NCI-H460 (cell line): ENCODE measurements at regions not wholly inside any gene's neighbourhood (a gene's known extent, or its start where the extent isn't known, plus 50 kb on each side); places are given as distances from the start of the nearest gene placed in this dataset.

Experiments
- DNase-seq: peaks from one replicate; pipeline ENCODE4 v3.0.0-alpha.2; 2016; ENCODE audit warnings: low read depth; ENCODE audit errors: extremely low read depth

GRCh38 chr3:81439108-81439507 lies 322.3 kb downstream of the GBE1 start:
- DNase-seq, result no peak

DNA sequence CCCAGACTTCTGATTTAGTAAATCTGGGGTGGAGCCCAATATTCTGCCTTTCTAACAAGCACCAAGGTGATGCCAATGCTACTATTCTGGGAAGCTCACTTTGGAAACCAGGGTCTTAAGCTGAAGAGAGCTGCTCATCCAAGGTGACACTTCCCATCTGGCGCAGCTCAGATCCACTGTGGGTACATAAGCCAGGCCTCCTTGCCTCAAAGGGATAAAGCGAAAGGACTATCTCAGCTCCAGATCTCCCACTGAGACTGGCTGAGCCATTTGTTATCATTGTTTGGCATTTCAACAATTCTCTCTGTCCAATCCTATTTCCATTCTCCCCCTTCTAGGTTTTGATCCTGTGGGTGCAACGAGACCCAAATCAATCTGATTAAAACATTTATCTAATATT lies 323.8 kb downstream of the GBE1 start:
- DNase-seq, result no peak

- DNase-seq, result no peak
These were observed 325.3 kb downstream of the GBE1 start for GRCh38 chr3:81436182-81436581.

- no peak for DNase-seq
These were observed 326.4 kb downstream of the GBE1 start for GRCh38 chr3:81435050-81435449.

- no peak for DNase-seq
These were observed 327.3 kb downstream of the GBE1 start for GRCh38 chr3:81434161-81434560.

DNA sequence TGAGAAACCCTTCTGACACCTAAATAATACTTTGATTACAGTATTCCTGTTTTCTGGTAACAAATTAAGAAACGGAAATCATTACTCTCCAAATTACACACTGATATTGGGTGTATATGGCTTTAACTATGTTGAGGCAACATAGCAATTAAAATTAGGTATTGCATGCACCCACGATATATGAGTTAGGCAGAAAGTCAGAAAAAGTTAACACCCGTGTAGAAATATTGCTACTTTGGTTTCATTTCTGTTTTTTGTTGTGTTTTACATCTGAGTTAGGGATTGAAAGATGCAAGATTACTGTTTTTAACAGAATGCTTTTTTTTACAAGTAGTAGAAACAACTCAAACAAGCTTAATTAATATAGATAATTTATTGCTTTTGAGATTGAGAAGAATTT lies 327.8 kb downstream of the GBE1 start:
- DNase-seq, result no peak

DNA sequence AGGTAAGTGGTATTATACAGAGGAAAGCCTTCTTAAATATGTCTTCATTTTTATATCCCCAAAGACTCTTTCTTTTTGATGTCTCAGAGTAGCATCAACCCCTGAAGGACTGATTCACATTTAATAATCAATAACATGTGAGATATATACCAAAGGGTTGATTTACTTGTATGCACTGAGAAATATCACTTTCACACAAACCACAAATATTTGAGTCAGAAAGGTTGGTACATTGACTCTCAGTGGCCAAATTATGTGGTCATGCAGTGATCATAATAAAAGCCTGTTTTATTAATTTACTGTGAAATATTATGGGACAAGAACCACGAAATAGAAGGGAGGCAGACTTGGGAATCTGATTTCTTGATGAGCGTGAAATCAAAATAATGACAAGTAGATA lies 329.0 kb downstream of the GBE1 start:
- no peak for DNase-seq

GRCh38 chr3:81426826-81427577 lies 334.4 kb downstream of the GBE1 start:
- DNase-seq, result no peak

- no peak for DNase-seq
These were observed 336.1 kb downstream of the GBE1 start for GRCh38 chr3:81425198-81425868.

DNA sequence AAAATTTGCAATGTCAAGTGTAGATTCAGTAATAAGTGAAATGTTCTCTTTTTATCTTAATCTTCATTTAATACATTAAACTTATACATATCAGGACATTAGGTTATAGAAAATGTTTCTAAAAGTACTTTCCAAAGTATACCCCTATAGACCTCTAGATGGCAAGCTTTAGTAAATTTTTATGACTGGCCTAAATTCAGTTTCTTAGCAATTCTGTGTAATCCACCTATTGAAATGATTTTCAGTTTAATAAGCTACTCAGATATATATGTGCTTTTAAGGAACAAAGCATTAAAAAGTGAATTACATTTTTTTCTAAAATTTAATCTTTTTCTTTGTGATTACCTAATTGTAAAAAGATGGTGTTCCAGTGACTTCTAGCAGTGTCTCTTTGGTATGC lies 342.2 kb downstream of the GBE1 start:
- peak; percentile 13 for DNase-seq

- no peak for DNase-seq
These were observed 344.6 kb downstream of the GBE1 start for GRCh38 chr3:81416812-81417211.

DNA sequence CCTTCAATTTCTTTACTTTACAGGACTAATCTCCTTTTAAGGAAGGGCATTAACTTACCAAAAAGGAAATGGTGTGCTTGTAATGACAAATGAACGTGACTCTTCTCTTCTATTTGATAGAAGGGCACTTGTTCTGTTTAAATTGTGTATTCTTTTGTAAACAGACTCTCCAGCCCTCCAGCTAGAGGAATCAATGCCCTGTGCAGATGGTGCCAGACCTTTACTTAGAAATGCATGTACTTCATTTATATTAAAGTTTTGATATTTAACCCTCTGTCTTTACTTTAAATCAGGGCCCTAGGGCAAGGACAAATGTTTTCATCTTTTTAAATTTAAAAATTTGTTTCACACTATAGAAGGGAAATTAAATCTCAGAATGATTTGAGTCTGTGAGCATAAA lies 355.1 kb downstream of the GBE1 start:
- no peak for DNase-seq

DNA sequence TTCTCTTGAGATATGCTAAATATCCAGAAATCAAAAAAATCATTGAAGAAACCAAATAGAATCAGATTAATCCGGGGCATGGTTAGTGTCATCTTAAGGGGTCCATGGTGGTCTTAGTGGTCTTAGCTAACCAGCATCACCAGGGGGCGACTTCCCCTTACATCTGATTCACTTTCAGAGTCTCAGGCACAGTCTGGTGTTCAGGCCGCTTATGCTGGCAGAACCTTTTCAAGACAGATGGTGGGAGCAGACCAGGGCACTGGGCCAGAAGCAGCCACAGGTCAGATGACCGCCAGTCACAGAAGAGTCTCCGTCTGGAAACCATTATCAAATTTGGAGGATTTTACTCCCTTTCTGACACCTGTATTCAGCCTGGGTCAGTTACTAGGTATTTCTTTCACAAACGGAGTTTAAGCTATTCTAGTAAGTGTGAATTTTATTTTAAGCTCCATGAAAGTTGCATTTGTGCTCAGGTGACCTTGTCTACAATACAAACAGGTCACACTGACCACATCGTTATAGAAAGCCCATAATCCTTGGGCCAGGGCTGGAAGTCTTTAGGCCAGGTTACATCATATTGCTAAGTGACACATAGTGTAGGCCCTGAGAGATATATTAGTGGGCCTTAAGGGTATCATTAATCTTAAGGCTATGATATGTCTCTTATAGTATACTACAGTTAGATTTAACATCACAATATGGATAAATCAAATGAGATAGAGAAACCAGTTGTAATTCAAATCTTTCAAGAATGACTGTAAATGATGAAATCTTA lies 365.5 kb downstream of the GBE1 start:
- DNase-seq, result no peak

DNA sequence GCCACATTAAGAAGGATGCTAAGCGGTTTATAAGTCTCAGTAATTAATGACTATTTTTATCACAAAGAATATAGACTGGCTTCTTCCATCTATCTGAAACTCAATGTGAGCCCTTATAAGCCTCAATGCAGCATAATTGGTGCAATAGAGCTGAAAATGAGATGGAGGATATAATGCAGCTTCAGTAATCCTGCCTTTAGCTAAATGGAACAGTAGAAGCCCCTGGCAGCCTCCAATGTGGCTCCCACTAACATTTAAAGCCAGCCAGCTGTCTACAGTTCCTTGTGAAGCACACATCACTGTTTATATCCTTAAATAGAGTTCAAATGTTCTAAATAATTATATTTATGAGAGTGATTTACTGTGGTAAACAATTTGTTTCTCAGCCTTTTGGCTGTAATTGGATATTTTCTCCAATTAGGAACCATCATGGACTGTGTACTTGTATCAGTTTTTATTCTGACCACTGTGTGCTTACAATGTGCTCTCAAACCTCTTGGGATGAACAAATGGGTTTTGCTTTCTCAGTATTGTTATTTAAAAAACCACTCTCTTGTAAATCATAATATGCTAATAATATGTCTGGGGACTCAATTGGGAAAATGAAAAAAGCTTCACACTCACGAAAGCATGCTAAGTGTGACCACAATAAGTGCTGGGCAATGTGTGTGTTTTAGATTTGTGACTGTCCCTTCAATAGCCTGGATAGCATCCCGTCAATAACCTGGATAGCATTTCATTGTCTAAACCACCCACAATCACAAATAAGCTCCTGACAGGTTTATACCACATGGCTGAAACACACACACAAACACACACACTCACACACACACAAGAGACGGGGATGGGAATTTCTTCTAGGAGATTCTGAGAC lies 366.6 kb downstream of the GBE1 start:
- no peak for DNase-seq

GRCh38 chr3:81393251-81393650 lies 368.2 kb downstream of the GBE1 start:
- no peak for DNase-seq

DNA sequence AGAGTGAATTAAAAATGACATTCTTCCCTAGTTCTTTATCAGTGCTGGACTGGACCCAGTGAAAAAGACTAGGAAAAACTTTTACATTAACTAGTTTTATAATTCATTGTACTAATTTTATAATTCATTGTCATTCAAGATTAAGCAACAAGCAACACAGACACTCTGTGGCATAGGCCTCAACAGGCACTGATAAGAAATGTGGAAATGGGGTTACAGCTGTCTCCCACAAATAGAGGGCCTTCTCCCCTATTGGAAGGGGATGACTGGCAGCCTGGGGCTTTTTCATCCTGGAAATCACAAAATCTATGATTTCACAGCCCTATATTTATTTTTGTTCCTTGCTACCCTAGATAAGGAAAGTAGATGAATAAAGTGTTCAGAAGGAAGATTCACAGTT lies 370.6 kb downstream of the GBE1 start:
- no peak for DNase-seq

- DNase-seq, result no peak
These were observed 373.3 kb downstream of the GBE1 start for GRCh38 chr3:81388191-81388590.

DNA sequence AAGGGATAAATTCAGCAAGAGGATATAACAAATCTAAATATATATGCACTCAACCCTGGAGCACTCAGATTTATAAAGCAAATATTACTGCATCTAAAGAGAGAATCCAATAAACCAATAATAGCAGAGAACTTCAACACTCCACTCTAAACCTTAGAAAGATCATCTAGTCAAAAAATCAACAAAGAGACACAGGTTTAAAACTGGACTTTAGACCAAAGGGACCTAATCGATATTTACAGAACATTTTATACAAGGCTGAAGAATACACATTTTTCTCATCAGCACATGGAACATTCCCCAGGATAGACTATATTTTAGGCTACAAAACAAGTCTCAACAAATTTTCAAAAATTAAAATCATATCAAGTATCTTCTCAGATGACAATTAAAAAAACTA lies 379.0 kb downstream of the GBE1 start:
- DNase-seq, result no peak

GRCh38 chr3:81380234-81380633 lies 381.2 kb downstream of the GBE1 start:
- no peak for DNase-seq

DNA sequence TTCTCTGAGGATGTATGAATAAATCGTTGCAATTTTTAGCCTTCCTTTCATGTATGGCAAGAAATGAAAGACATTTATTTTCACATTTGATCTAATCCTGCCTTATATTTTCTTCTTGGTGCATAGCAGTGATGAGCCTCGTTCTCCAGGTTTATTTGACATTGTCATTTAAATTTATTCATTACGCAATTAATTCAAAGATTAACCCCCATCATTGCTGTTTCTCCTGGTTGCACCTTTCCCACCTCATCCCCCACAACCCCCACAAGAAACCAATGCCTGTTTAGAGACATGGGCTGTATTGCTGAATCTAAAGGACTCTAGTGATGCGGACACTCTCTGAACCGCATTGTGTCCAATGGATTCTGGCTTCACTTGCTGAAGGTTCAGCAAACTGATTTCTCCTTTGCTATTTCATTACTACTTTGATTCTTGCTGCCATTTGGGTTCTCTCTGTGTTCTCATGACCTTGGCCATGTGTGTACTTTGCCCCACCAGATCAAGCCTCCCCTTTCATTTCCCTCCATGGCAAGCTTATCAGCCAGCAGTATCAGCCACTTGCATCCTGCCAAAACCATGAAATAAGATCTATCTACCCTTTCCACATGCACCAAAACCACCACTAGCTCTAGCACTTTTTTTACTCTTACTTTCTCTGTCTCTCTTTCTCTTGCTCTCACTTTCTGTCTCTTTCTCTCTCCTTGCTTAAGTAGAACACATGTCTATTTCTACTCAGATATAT lies 382.7 kb downstream of the GBE1 start:
- DNase-seq, result no peak
